HL-60/S4 treated with retinoic acid at 250 ng/mL for 4 days and 3 days (cell line): ENCODE measurements at regions not wholly inside any gene's neighbourhood (a gene's known extent, or its start where the extent isn't known, plus 50 kb on each side); places are given as distances from the start of the nearest gene placed in this dataset.

Source experiments
- in situ Hi-C: fragments of 300-500 bp; cut with MboI; formaldehyde crosslinking; loops from 2 replicates; pipeline ENCODE4 v1.7.0; 2022; ENCODE audit warnings: low sequenced_read_pairs

DNA sequence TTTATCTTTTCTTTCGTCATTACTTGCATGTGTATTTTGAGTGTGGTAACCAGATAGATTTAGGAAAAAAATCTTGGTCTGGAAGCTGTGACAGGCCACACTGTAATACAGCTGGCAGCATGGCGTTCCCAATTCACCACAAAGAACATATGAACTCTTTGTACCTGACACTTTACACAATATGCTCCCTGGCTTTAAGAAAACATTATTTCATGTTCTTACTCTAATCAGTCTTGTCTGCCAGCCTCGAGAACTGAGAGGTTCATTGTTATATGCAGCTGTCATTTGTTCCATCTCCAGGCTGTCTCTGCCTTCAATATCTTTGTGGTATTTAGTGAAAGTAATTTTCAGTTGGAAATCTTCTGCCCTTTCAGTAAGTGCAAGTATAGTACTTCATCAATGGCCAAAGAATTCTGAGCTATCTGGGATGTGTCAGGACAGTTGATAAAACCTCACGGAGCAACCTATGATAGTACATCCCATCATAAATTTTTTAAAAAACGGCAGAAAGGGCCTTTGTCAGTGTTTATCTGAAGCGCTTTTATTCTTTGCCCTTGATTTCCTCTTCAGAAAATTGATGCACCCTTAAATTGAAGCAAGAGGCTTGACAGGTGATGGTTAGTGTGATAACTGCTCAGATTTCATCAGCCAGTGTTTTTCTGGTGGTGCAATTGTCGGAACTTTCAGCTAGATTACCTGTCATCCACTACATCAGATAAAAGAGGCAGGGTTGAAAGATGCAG is 146.3 kb upstream of the SP8 start:
- in situ Hi-C loops: no loop called here

DNA sequence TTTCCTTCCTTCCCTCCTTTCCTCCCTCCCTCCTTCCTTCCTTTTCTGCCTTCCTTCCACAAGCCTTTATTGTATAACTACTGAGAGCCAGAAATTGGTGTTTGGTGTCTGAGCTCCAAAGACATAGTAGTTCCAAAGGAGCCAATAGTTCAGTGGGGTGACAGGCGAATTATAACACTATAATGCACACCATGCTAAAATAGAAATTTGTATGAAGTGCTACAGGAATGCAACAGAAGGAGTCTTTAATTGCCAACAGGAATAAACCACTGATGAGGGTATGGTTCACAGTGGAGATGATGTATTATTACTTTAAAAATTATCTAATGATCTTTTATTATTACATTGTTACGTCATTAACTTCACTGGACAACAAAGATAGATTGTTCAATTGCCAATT is 158.8 kb upstream of the SP8 start:
- in situ Hi-C loops: no loop called here

DNA sequence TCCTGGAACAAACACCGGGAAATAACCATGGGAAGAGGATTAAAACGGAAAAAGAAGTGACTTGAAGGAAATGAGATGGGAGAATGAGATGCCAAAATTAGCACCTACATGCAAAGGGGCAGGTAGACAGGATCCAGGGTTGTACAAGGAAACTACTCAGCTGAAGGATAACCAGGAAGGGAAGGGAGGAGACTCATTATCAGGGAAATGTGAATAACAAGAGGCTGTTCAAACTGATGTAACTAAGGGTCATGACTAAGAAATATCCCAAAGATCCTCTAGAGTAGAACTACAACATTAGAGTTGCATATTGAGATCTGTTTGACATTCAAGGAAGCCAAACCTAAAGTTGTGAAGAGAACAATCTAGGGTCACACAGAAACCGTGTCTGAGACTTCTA is 166.2 kb upstream of the SP8 start:
- in situ Hi-C loops: no loop called here

DNA sequence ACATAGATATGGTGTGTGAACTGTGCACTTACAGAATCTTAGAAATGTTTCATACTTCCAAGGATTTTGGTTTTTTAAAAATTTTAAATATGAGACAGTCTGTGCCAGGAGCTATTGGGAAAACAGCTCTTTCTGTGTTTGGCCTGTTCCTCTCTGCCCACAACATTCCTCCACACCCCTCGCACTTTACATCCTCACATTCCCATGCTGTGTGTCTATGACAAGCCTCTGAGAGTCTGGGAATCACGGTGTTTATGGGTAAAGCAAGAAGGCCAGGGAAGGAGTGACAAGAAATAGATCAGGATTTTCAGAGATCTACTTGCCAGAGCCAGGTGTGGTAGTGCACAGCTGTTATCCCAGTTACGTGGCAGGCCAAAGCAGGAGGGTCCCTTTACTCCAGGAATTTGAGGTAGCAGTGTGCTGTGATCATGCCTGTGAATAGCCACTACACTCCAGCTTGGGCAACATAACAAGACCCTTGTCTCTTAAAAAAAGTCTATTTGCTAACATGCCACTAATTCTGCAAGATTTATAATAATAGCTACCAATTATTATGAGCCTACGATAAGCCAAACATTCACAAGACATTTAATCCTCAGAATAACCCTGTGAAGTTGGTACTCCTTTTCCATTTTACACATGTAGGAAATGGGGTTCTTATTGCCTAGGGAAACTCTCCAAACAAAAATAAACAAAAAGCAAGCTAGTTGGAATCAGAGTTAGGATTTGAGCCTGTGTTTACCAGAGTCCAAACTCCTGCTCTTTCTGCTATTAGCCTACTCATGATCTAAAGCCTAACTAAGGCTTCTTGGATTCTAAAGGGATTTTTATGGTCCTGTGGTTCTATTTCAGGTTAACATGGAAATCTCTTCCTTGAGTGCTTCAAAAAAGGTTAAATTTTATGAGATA is 168.3 kb upstream of the SP8 start:
- in situ Hi-C loops: no loop called here

DNA sequence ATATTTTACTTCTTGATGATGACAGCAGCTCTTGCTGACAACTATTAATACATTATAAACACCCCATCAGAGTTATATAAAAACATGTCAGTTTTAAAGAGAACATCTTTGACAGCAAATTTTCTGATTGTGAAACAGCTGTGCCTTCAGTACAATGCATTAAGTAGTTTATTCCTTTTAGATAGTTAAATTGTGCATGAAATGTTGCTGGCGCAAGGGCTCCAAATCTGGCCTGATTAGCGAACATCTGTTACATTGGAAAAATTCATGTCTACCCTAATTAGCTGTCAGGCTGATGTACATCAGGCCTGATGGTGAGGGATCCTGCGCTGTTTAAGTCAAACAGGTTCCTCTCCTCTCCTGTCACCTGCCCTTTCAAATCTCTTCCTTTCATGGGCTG is 171.9 kb upstream of the SP8 start:
- in situ Hi-C loops: no loop called here

DNA sequence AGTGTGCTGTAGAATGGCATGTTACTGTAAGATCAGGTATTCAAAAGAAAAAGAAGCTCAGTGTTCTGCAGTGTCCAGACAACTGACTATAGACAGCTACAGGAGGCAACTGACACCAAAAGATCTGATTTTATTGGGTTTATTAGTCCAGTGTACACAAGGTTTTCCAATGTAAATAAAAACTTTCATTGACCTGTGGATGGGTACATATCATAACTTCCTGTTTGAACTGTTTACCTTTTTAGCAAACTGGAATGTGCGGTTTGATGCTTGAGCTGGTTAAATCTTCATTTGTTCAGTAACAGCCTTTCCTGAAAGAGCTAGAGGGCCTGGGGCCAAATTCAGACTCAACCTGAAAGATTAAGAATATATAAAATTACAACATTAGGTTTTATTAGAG is 172.6 kb upstream of the SP8 start:
- in situ Hi-C loops: no loop called here

DNA sequence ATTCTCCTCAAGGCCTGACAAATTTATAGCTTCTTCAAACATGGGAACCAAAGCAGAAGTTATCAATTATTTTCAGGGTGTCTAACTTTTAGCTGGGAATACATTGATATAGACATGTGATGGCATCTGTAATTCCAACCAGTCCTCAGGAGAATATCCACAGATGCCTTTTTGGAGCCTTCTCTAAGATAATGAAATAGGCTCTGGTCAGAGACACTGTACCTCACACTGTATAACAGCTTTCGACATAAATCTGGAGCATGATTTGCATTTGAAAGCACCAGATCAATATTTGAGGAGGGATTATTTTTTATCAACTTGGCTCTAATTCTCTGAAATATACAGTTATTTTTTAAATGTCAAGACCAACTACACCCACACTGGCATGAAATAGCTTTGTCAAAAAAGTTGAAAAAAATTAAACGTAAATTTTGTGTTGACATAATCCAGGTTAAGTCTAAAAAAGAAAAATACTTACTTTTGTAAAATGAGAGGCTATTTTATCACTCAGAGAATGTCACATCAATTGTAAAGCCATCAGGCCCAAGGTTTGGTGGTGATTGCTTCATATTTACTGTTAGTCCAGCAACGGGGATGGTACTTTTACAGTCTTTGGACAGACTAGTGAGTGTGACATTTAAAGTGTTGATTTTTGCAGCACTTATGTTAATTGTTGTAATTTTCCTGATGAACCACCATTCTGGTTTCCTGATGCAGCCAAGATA is 177.0 kb upstream of the SP8 start:
- in situ Hi-C loops: no loop called here

DNA sequence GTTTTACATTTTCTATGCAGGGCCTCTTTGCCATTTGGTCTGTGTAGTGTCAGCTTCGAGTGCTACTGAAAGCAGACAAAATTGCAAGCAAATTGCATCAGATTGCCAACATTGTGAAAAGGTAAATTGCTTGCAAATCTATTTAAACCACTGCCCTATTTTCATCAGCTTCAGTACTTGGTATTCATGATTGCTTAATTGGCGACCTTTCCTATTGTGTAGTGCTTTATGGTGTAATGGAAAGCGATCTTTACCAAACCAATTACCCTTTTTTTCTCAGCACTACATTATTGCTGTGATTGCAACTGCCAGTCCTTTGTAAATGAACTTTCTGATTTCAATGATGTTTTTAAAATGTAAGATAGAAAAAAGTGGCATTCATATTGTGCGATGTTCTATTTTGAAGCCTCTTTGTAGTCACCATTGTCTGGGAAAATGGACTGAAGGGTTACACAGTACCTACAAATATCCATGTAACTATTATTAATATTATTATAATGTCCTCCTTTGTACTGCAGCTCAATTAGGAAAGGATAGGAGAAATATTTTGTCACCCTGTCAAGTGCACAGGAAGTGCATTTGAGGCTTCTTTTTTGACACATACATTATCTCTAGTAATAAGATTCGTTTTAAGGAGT is 177.7 kb upstream of the SP8 start:
- in situ Hi-C loops: no loop called here

DNA sequence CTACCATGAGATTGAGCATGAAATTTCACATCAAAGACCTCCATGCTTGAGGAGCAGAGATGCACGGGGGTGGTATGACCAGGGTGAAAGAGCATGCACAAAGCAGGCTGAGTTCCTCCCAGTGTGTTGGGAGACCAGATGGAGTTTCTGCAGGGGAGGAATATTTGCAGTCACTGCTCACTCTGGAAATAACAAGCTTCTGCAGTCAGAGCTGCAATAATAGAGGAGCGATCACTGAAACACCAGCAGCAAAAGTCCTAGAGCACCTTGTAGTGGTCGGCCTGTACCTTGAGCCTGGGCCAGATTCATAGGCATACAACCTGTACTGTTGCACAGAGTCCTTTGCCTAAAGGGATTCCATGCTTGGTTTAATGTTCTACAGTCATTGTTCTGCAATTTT is 184.5 kb upstream of the SP8 start:
- in situ Hi-C loops: no loop called here

DNA sequence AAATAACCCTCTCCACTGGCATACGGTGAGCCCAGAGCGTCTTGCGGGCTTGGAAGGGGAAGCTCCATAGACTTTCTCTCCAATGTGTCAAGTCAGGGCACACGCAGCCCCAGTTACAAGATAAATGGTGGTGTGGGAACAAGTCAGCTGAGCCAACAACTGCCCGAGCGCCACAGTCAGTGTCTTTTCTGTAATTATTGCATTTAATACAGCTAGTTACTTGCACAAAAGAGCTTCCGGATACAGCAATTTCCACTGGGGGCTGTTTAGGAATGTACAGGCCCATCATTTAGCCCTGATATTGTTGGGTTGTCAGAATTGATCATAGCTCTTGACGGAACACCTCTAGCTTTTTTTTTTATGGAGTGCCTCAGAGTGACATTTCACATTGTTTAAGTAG is 193.5 kb upstream of the SP8 start:
- in situ Hi-C loops: no loop called here

DNA sequence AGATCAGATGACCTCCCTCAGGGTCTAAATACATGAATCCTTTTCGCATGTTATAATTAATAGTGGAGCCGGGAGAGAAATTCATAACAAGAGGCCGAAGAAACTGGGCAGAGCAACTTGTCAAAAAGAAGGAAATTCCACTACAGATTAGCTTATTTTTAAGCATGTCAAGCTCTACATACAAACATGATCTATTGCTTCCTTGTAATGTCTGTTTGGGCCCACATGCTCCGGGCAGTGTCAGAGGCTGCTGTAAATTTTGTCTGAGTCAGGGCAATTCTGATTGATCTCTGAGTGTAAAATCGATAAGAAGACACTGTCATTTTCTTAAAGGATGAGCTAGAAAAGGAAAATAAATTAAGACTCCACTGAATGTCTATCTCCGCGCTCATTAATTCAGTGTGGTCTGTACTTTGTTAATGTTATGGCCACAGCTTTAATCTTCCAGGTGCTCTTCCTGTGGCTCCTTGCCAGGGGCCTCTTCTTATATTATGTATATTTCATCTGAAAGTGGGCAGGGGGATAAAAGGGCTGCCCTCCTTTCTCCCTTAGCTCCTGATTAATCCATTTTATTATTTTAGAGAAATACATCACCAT is 194.1 kb upstream of the SP8 start:
- in situ Hi-C loops: no loop called here

DNA sequence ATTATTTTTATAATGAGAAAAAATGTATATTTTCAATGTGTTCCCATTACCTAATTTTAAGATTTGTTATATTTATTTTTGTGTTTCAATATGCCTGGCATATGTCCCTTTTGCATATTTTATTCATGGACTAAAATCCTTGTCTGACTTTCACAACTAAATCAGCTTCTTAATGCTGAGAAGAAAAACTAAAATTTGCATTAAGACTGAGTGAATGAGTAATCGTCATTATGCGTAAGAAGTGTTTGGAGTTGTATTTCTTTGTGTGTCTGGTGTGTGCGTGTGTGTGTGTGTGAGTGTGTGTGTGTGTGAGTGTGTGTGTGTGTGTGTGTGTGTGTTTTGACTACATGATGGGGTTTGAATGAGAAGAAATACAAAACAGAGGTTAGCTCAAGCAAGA is 201.7 kb upstream of the SP8 start:
- in situ Hi-C loops: no loop called here

DNA sequence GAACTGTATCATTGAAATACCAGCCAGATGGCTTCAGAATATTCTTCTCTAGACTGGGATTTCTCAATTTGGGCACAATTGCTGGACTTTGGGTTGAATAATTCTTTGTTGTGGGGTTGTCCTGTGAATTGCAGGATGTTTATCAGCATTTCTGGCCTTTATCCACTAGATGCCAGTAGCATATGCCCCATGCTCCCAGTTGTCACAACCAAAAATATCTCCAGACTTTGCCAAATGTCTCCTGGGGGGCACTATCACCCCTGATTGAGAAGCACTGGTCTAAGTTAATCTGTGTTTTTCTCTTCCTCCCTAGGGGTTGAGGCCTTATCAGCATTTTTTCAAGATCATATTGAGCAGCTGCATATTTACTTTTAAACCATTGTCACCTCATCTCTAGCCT is 204.9 kb upstream of the SP8 start:
- in situ Hi-C loops: no loop called here

DNA sequence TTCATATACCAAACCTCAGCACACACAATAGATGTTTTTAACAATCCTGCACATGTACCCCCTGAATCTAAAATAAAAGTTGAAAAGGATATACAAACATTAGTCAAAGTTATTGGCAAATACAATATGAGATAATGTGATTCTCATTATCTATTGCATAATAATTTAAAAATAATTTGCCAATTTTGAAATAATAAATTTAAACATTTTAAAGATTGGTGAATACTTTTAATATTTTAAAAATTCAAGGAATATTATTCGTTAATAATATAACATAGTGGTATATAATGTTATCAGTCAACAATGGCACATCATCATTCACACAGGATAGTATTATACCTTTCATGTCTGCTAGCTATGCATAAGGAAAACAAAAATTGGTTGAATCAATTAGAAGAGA is 207.0 kb upstream of the SP8 start:
- in situ Hi-C loops: no loop called here

DNA sequence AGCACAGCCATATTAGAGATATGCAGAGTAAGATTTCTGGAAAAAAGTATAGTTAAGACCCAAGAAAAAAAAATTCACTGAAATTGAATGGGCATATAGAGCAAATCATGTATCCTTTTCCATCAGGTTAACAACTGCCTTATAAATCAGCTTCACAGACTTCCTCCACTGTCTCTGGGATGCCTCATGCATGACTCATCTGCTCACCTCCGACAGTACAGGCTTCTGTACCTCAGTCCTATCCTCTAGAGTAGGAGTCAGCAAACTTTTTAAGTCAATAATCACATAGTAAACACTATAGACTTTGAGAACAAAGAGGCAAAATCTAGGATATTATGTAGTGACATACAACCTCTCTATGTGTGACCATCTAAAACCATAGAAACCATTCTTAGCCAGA is 211.6 kb upstream of the SP8 start:
- in situ Hi-C loops: no loop called here

DNA sequence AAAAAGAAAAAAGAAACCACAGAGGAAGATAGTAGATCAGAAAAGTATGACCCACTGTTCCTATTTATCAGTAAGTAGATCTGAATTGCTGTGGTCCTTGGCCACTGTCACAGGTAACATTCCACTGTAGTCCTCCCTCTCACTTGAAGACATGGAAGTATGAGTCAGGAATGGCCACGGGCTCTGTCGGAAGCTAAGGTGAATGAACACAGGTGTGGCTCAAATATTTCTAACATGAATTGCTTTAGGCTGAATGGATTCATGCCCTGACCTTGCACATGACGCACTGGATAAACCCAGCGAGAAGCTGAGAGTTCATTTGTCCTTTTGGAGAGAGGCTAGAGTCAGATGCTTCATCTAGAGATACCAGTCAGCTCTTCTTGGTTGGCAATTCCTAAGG is 224.5 kb upstream of the SP8 start:
- in situ Hi-C loops: no loop called here

DNA sequence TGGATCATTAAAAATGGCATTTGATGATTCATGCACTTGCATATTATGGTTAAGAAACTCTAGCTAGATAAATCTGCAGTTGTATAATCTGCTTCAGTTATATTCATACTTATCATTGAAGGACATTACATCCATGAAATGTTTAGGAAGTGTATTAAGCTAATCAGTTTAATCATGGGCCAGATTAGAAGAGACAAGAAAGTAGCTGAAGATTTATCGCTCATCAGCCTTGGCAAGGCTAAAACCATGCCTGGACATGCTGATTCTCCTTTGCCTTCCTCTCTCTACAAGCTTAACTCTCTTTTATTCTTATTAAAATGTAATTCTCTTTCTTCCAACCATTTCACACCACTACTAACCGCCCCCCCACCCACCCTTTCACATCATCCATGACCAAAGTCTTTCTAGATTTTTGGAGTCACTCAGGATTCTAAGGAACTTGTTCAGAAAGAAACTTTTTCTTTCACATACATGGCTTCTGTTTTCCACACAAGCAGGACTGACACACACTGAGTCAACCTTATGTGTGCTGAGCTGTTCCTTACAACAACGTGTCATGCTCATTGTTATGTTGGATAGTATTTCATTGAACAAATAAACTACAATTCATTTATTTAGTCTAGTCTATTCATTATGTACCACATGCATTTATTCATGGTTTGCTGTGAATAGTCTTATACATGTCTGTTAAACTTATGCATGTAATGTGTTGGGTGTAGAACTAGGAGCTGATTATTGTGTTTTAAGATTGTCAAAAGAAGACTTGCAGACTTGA is 227.3 kb upstream of the SP8 start:
- in situ Hi-C loops: no loop called here

DNA sequence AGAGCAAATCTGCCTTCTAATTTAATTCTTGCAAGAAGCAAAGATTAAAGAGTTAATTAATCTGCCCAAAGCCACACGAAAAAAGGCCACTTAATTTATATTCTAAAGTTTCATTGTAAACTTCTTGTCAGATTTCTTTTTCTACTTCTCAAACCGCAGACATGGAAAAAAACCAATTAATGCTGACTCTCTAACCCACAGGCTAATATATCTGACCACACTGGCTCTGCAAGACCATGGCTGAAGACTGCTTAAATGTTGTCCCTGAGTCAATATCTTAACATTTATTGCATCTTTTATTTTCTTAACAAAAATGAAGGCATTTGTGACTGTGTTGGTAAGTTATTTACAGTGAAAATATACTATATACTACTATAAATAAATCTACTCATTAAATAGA is 234.0 kb upstream of the SP8 start:
- in situ Hi-C loops: no loop called here

DNA sequence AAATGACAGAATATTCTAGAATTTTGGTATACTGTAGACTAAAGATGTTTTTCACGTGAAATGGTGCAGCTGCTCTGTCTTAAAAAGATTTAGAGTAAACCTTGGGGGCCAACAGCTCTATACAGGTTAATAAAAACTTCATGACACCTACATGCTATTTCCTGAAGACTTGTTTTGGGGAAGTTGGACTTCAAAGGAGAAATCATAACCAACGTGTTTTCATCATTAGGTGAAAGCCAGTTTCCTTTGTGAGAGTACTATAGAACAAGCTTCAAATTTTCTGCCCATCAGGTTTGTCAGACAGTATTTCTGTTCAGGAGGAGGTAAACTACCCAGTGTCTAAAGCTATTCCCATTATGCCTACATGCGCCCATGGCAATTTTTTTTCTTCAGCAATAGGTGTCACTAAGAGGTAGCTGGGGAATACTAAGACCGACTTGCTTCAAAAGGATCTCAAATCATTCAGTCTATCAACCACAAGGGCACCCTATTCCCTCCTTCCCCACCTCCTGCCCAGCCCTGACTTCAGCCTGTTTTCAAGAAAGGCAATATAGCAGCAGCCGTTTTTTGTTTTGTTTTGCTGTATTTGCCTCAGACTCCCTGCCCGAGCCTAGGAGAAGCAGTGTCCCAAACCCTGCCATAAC is 237.3 kb upstream of the SP8 start:
- in situ Hi-C loops: no loop called here

DNA sequence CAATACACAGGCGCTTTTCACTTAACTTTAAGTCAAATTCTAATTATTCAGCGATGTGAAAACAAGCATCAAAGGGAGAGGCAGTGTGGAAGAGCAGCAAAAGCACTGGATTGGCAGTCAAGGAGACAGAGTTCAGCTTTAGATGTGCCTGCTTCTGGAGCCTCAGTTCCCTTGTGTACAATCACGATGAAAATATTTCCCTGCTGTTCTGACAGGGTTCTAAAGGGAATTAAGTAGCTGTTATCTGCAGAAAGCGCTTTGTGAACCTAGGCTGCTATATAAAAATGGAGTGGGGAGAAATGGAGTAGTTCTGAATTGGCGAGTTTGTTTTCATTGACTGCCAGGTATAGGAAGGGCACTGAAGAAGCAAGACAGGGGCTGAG is 237.8 kb upstream of the SP8 start:
- in situ Hi-C loops: no loop called here
